H1 (cell line): ENCODE measurements at regions not wholly inside any gene's neighbourhood (a gene's known extent, or its start where the extent isn't known, plus 50 kb on each side); places are given as distances from the start of the nearest gene placed in this dataset.

ENCODE experiments used
- CTCF ChIA-PET: fragments of 300-600 bp; sonication (Branson Sonifier 250); formaldehyde crosslinking; loops from one replicate; lab custom pipeline; 2021; ENCODE audit not compliant: partially characterized antibody; lab: Charles Lee
- POLR2A ChIA-PET: fragments of 300-600 bp; sonication (Branson Sonifier 250); formaldehyde crosslinking; loops from one replicate; lab custom pipeline; 2021; ENCODE audit warnings: inconsistent platforms; ENCODE audit not compliant: partially characterized antibody; lab: Charles Lee
- DNase-seq, 2 experiments: peaks; one replicate each; pipeline versions ENCODE4 v3.0.0 to v3.0.0-alpha.2; 2010 to 2022; ENCODE audit warnings: low spot score in 2 of 2, low read depth in 1 of 2, mixed read lengths in 1 of 2
- FAIRE-seq: peaks from 2 replicates; lab custom pipeline; 2011; peaks lifted over from hg19 to GRCh38; lab: Jason Lieb, UNC
- H2AFZ ChIP-seq: 2 replicates; pipeline ENCODE4 v1.8.1; 2012; ENCODE audit warnings: low read length, inconsistent platforms
- H2AK5ac ChIP-seq: 2 replicates; pipeline ENCODE4 v1.6.1; 2013; ENCODE audit warnings: low read depth, low read length
- H2BK120ac ChIP-seq: replicated peaks from 2 replicates; pipeline ENCODE3; 2013; ENCODE audit warnings: low read depth, low read length, inconsistent platforms
- H2BK12ac ChIP-seq: 2 replicates; pipeline ENCODE4 v1.6.1; 2013; ENCODE audit warnings: low read depth, low read length
- H2BK15ac ChIP-seq: 2 replicates; pipeline ENCODE4 v1.6.1; 2013; ENCODE audit warnings: low read length
- H2BK20ac ChIP-seq: 2 replicates; pipeline ENCODE4 v1.6.1; 2013; ENCODE audit warnings: low read length
- H2BK5ac ChIP-seq: 2 replicates; pipeline ENCODE4 v1.6.1; 2013; ENCODE audit warnings: low read depth, low read length
- H3K14ac ChIP-seq: 2 replicates; pipeline ENCODE4 v1.6.1; 2013; ENCODE audit warnings: inconsistent platforms; ENCODE audit not compliant: insufficient read length
- H3K18ac ChIP-seq: 2 replicates; pipeline ENCODE4 v1.6.1; 2013; ENCODE audit warnings: low read length; ENCODE audit errors: extremely low read depth
- H3K23ac ChIP-seq: 2 replicates; pipeline ENCODE4 v1.6.1; 2013; ENCODE audit warnings: inconsistent platforms; ENCODE audit not compliant: insufficient read length
- H3K23me2 ChIP-seq: 2 replicates; pipeline ENCODE4 v1.6.1; 2013; ENCODE audit warnings: low read depth, low read length
- H3K27ac ChIP-seq: 2 replicates; pipeline ENCODE4 v1.6.1; 2011; ENCODE audit warnings: low read depth, low read length, inconsistent platforms
- H3K27me3 ChIP-seq, 4 experiments: replicated peaks in 1 of 4; 1 replicate in 1 of 4; 2 replicates in 3 of 4; pipeline versions ENCODE4 v1.6.1 to v1.8.1; 2011 to 2013; ENCODE audit warnings: low read length in 3 of 4, mild to moderate bottlenecking in 3 of 4, inconsistent platforms in 2 of 4, mixed read lengths in 2 of 4, moderate library complexity in 1 of 4; ENCODE audit not compliant: control insufficient read depth in 3 of 4, insufficient read depth in 3 of 4; ENCODE audit errors: extremely low read depth in 1 of 4
- H3K36me3 ChIP-seq, 4 experiments: 2 replicates each; pipeline versions ENCODE4 v1.6.1 to v1.8.1; 2011 to 2013; ENCODE audit warnings: mild to moderate bottlenecking in 4 of 4, low read length in 3 of 4, moderate library complexity in 2 of 4, control low read depth in 1 of 4, inconsistent platforms in 1 of 4; ENCODE audit not compliant: insufficient read depth in 4 of 4, control insufficient read depth in 2 of 4
- H3K4ac ChIP-seq: replicated peaks from 2 replicates; pipeline ENCODE3; 2013; ENCODE audit warnings: low read length, low read depth, mixed read lengths, inconsistent platforms; ENCODE audit not compliant: insufficient read length
- H3K4me1 ChIP-seq, 4 experiments: replicated peaks in 1 of 4; 1 replicate in 1 of 4; 2 replicates in 3 of 4; pipeline versions ENCODE4 v1.6.1 to v1.8.1; 2011 to 2013; ENCODE audit warnings: low read length in 3 of 4, inconsistent platforms in 2 of 4, mixed read lengths in 1 of 4; ENCODE audit not compliant: insufficient read depth in 4 of 4, control insufficient read depth in 3 of 4
- H3K4me2 ChIP-seq, 2 experiments: 2 replicates each; pipeline versions ENCODE4 v1.6.1 to v1.8.1; 2011 to 2013; ENCODE audit warnings: low read depth in 2 of 2, low read length in 2 of 2, control low read depth in 1 of 2, inconsistent platforms in 1 of 2, mild to moderate bottlenecking in 1 of 2; ENCODE audit not compliant: insufficient read depth in 1 of 2
- H3K4me3 ChIP-seq, 4 experiments: fragments of 200-600, 300-600 bp in 1 of 4; sonication (generic), shearing (Covaris generic), sonication (Bioruptor Twin) in 1 of 4; 2 replicates each; pipeline versions ENCODE4 v1.5.1 to v1.8.1; 2011 to 2016; ENCODE audit warnings: low read length in 4 of 4, low read depth in 3 of 4, control low read depth in 2 of 4, inconsistent platforms in 2 of 4, mild to moderate bottlenecking in 2 of 4, mixed read lengths in 1 of 4, moderate library complexity in 1 of 4; ENCODE audit not compliant: insufficient read depth in 2 of 4; ENCODE audit errors: extremely low read depth in 1 of 4
- H3K56ac ChIP-seq: replicated peaks from 2 replicates; pipeline ENCODE3; 2013; ENCODE audit warnings: low read depth, mild to moderate bottlenecking, mixed read lengths, low read length, inconsistent platforms; ENCODE audit not compliant: insufficient read length
- H3K79me1 ChIP-seq: 2 replicates; pipeline ENCODE4 v1.6.1; 2013; ENCODE audit warnings: low read depth, low read length, control low read depth
- H3K79me2 ChIP-seq, 2 experiments: 2 replicates each; pipeline versions ENCODE4 v1.6.1 to v1.8.1; 2012 to 2013; ENCODE audit warnings: low read length in 2 of 2, mild to moderate bottlenecking in 2 of 2, inconsistent platforms in 1 of 2; ENCODE audit not compliant: insufficient read depth in 2 of 2, control insufficient read depth in 1 of 2
- H3K9ac ChIP-seq, 4 experiments: replicated peaks in 1 of 4; 1 replicate in 1 of 4; 2 replicates in 3 of 4; pipeline versions ENCODE4 v1.6.1 to v1.8.1; 2011 to 2013; ENCODE audit warnings: low read depth in 3 of 4, low read length in 3 of 4, control low read depth in 2 of 4, mild to moderate bottlenecking in 2 of 4, moderate library complexity in 2 of 4, inconsistent platforms in 1 of 4; ENCODE audit errors: extremely low read depth in 1 of 4
- H3K9me3 ChIP-seq, 2 experiments: 2 replicates each; pipeline versions ENCODE4 v1.6.1 to v1.8.1; 2012 to 2013; ENCODE audit warnings: mild to moderate bottlenecking in 2 of 2, moderate library complexity in 2 of 2, control low read depth in 1 of 2, inconsistent platforms in 1 of 2, low read depth in 1 of 2, low read length in 1 of 2, mixed read lengths in 1 of 2; ENCODE audit not compliant: insufficient read depth in 2 of 2
- H4K20me1 ChIP-seq, 2 experiments: replicated peaks in 1 of 2; 2 replicates each; pipeline versions ENCODE3 to v1.8.1; 2011 to 2013; ENCODE audit warnings: inconsistent platforms in 2 of 2, low read length in 2 of 2, mild to moderate bottlenecking in 1 of 2; ENCODE audit not compliant: insufficient read depth in 2 of 2, control insufficient read depth in 1 of 2
- H4K5ac ChIP-seq: 2 replicates; pipeline ENCODE4 v1.6.1; 2013; ENCODE audit warnings: low read length, low read depth, mixed read lengths, inconsistent platforms; ENCODE audit not compliant: insufficient read length
- H4K8ac ChIP-seq: 2 replicates; pipeline ENCODE4 v1.8.0; 2013; ENCODE audit warnings: mild to moderate bottlenecking, moderate library complexity, low read length, inconsistent platforms; ENCODE audit not compliant: insufficient read depth; ENCODE audit errors: extremely low read depth
- H4K91ac ChIP-seq: replicated peaks from 2 replicates; pipeline ENCODE3; 2013; ENCODE audit warnings: low read length, mixed read lengths, inconsistent platforms; ENCODE audit not compliant: insufficient read length
- EP300 ChIP-seq, 2 experiments: IDR thresholded peaks; 1 replicate in 1 of 2; 2 replicates in 1 of 2; pipeline ENCODE4 v1.6.1; 2011 to 2012; ENCODE audit warnings: low read depth in 2 of 2, low read length in 2 of 2, mild to moderate bottlenecking in 2 of 2, borderline replicate concordance in 1 of 2, inconsistent platforms in 1 of 2, moderate library complexity in 1 of 2
- SAP30 ChIP-seq: fragments of 300-600 bp; sonication (generic); IDR thresholded peaks from 2 replicates; pipeline ENCODE4 v1.7.1; 2012; ENCODE audit warnings: low read length, moderate library complexity, mild to moderate bottlenecking, inconsistent platforms; ENCODE audit not compliant: insufficient read depth, insufficient replicate concordance
- SUZ12 ChIP-seq: fragments of 200-600 bp; sonication (generic); IDR thresholded peaks from 2 replicates; pipeline ENCODE4 v1.6.1; 2012; ENCODE audit warnings: mild to moderate bottlenecking, inconsistent platforms, low read length, moderate library complexity, mixed read lengths
- WGBS, 2 experiments: shearing (Covaris generic) in 1 of 2; methylation state at CpG; one replicate each; pipeline versions ENCODE4 v1.1.6 to v1.1.7; 2013 to 2015; ENCODE audit warnings: low lambda C conversion rate in 2 of 2, mixed read lengths in 2 of 2, inconsistent platforms in 1 of 2, low coverage in 1 of 2, missing lambda C conversion rate in 1 of 2; ENCODE audit not compliant: insufficient replicate concordance in 2 of 2, insufficient coverage in 1 of 2, insufficient read length in 1 of 2; ENCODE audit errors: extremely low coverage in 1 of 2, missing lambda C conversion rate in 1 of 2; 5-methylcytosine and 5-hydroxymethylcytosine counted together

GRCh38 chr3:191889106-191889505 is 428.1 kb downstream of the PYDC2 start:
- DNase-seq (no peak), FAIRE-seq (no peak)
- no peak overlapping the region for H3K4me3 ChIP-seq
- H2BK12ac ChIP-seq, result no peak overlapping the region
- H3K14ac ChIP-seq, result no peak overlapping the region
- no peak overlapping the region for H2BK5ac ChIP-seq
- H3K18ac ChIP-seq, result no peak overlapping the region
- no peaks in the 10 kb centered on the region for H3K79me1 ChIP-seq
- no peak overlapping the region for H3K56ac ChIP-seq
- H3K79me2 ChIP-seq, result no peaks in the 10 kb centered on the region
- H2BK20ac ChIP-seq, result no peak overlapping the region
- H3K9ac ChIP-seq, result no peak overlapping the region
- H3K27ac ChIP-seq, result no peak overlapping the region
- H2BK15ac ChIP-seq, result no peak overlapping the region
- no peak overlapping the region for H2AK5ac ChIP-seq
- peak overlapping the region; percentile 21; the same call in 1 of the 2 replicates for H2AFZ ChIP-seq
- ChIA-PET CTCF (no interaction called here), POLR2A (interaction anchor here (0.6 kb wide), 1 partner anchor 1404 kb away, joined by 3 read pairs; no protein-coding TSS in a partner anchor)
- H3K27me3 ChIP-seq, result no peaks in the 10 kb centered on the region
- no peak for TF ChIP-seq EP300 (IDR thresholded peaks at IDR 0.05; ENCODE audit: borderline replicate concordance in 1 of 2, low read depth in 2 of 2, low read length in 2 of 2)
- TF ChIP-seq SUZ12, result no peak
- no peak for TF ChIP-seq SAP30
- no peaks in the 10 kb centered on the region for H3K23me2 ChIP-seq
- no peak overlapping the region for H3K4me2 ChIP-seq
- H3K36me3 ChIP-seq, result no peaks in the 10 kb centered on the region
- H3K23ac ChIP-seq, result no peak overlapping the region
- 92% methylated on average over 5 of the region's 5 CpGs; no CpG with 5 or more reads in 1 of the 2 experiments for WGBS, 2 experiments
- H4K20me1 ChIP-seq, result no peaks in the 10 kb centered on the region
- H3K4me1 ChIP-seq, result peaks cover 0 to 2% (median 0%) of the 10 kb centered on the region in 4 experiments; a peak in 1 of 7 replicates
- no peak overlapping the region for H4K5ac ChIP-seq
- H4K91ac ChIP-seq, result no peak overlapping the region
- H2BK120ac ChIP-seq, result no peak overlapping the region
- no peak overlapping the region for H3K4ac ChIP-seq
- H3K9me3 ChIP-seq, result no peaks in the 10 kb centered on the region
- H4K8ac ChIP-seq, result no peak overlapping the region
